GM12892 (cell line): ENCODE measurements at regions not wholly inside any gene's neighbourhood (a gene's known extent, or its start where the extent isn't known, plus 50 kb on each side); places are given as distances from the start of the nearest gene placed in this dataset.
"Not testable (repeated sequence)": the region's sequence is repeated elsewhere in the genome, so short reads cannot be mapped to it uniquely, and the experiment has no call there.

Experiments used
- POLR2A ChIP-seq: IDR thresholded peaks from 2 replicates; pipeline ENCODE4 v1.6.1; 2011; ENCODE audit warnings: low read depth, low read length, control low read depth
- POLR2AphosphoS5 ChIP-seq: IDR thresholded peaks from 2 replicates; pipeline ENCODE4 v1.6.1; 2011; ENCODE audit warnings: low read depth, low read length, control low read depth
- TAF1 ChIP-seq: IDR thresholded peaks from 2 replicates; pipeline ENCODE4 v1.6.1; 2011; ENCODE audit warnings: low read depth, mild to moderate bottlenecking, control low read depth, low read length, borderline replicate concordance

GRCh38 chr13:109265438-109265742, 521.0 kb downstream of the IRS2 start:
- not testable (repeated sequence) for TF ChIP-seq TAF1, POLR2AphosphoS5, POLR2A
